SK-N-SH treated with all-trans-retinoic acid at 6 μM for 48 hours (cell line): ENCODE measurements at regions not wholly inside any gene's neighbourhood (a gene's known extent, or its start where the extent isn't known, plus 50 kb on each side); places are given as distances from the start of the nearest gene placed in this dataset.
A peak's percentile ranks its signal among the peaks of the same experiment; 100 is the strongest.

Experiments
- ATAC-seq: fragments of 200-7000 bp; cut with Tn5 transposase; 3 replicates; pipeline ENCODE4 v1.9.1; 2020; ENCODE audit warnings: mild to moderate bottlenecking, moderate library complexity
- ARNTL ChIP-seq: fragments of 450-650 bp; formaldehyde crosslinking; IDR thresholded peaks from 2 replicates; pipeline ENCODE4 v1.5.0; 2020; ENCODE audit warnings: low read depth, mild to moderate bottlenecking, moderate library complexity, borderline replicate concordance
- BACH2 ChIP-seq: fragments of 250-450 bp; sonication (Bioruptor Pico); IDR thresholded peaks from 2 replicates; pipeline ENCODE4 v1.9.0; 2021; ENCODE audit warnings: mild to moderate bottlenecking, borderline replicate concordance
- CSDC2 ChIP-seq: fragments of 250-450 bp; sonication (Bioruptor Pico); IDR thresholded peaks from 2 replicates; pipeline ENCODE4 v1.5.0; 2020; ENCODE audit warnings: mild to moderate bottlenecking, moderate library complexity
- ESRRG ChIP-seq: fragments of 250-450 bp; sonication (Bioruptor Pico); IDR thresholded peaks from 2 replicates; pipeline ENCODE4 v1.6.1; 2021; ENCODE audit warnings: mild to moderate bottlenecking
- GLIS3 ChIP-seq: fragments of 250-450 bp; sonication (Bioruptor Pico); IDR thresholded peaks from 2 replicates; pipeline ENCODE4 v1.5.0; 2020; ENCODE audit warnings: mild to moderate bottlenecking, moderate library complexity
- ISL1 ChIP-seq: fragments of 250-450 bp; sonication (Bioruptor Pico); IDR thresholded peaks from 2 replicates; pipeline ENCODE4 v2.1.2; 2022; ENCODE audit warnings: mild to moderate bottlenecking, moderate library complexity
- PPARA ChIP-seq: fragments of 250-450 bp; sonication (Bioruptor Pico); IDR thresholded peaks from 2 replicates; pipeline ENCODE4 v1.5.0; 2020; ENCODE audit warnings: mild to moderate bottlenecking, borderline replicate concordance
- RARB ChIP-seq: fragments of 250-450 bp; sonication (Bioruptor Pico); IDR thresholded peaks from 2 replicates; pipeline ENCODE4 v1.8.0; 2021; ENCODE audit warnings: mild to moderate bottlenecking, moderate library complexity
- SNAI2 ChIP-seq: fragments of 250-450 bp; sonication (Bioruptor Pico); IDR thresholded peaks from 2 replicates; pipeline ENCODE4 v1.5.0; 2020; ENCODE audit warnings: mild to moderate bottlenecking, moderate library complexity
- TOX ChIP-seq: fragments of 250-450 bp; sonication (Bioruptor Pico); IDR thresholded peaks from 2 replicates; pipeline ENCODE4 v1.8.0; 2021; ENCODE audit warnings: mild to moderate bottlenecking, moderate library complexity, borderline replicate concordance
- ZC3H10 ChIP-seq: fragments of 250-450 bp; sonication (Bioruptor Pico); IDR thresholded peaks from 2 replicates; pipeline ENCODE4 v1.5.1; 2021; ENCODE audit warnings: mild to moderate bottlenecking, moderate library complexity
- ZFP3 ChIP-seq: fragments of 250-450 bp; sonication (Bioruptor Pico); IDR thresholded peaks from 2 replicates; pipeline ENCODE4 v1.5.0; 2020; ENCODE audit warnings: mild to moderate bottlenecking, moderate library complexity
- ZFP30 ChIP-seq: fragments of 450-650 bp; formaldehyde crosslinking; IDR thresholded peaks from 2 replicates; pipeline ENCODE4 v1.5.0; 2022; ENCODE audit warnings: mild to moderate bottlenecking, moderate library complexity
- ZNF565 ChIP-seq: fragments of 450-650 bp; formaldehyde crosslinking; conservative IDR thresholded peaks from 2 replicates; pipeline ENCODE4 v1.5.0; 2020; ENCODE audit warnings: low read depth, mild to moderate bottlenecking, moderate library complexity
- ZNF70 ChIP-seq: fragments of 450-650 bp; formaldehyde crosslinking; IDR thresholded peaks from 2 replicates; pipeline ENCODE4 v1.5.0; 2020; ENCODE audit warnings: mild to moderate bottlenecking, moderate library complexity
- ZNF8 ChIP-seq: fragments of 450-650 bp; formaldehyde crosslinking; IDR thresholded peaks from 2 replicates; pipeline ENCODE4 v1.5.0; 2020; ENCODE audit warnings: mild to moderate bottlenecking, moderate library complexity
- TF ChIP-seq, protein P1 (sequence below): fragments of 250-450 bp; sonication (Bioruptor Pico); IDR thresholded peaks from 2 replicates; pipeline ENCODE4 v1.5.0; 2020; ENCODE audit warnings: mild to moderate bottlenecking, moderate library complexity
- TF ChIP-seq, protein P2 (sequence below): fragments of 250-450 bp; sonication (Bioruptor Pico); IDR thresholded peaks from 2 replicates; pipeline ENCODE4 v1.8.0; 2020; ENCODE audit warnings: mild to moderate bottlenecking, moderate library complexity, borderline replicate concordance
- TF ChIP-seq, protein P3 (sequence below): fragments of 250-450 bp; sonication (Bioruptor Pico); IDR thresholded peaks from 2 replicates; pipeline ENCODE4 v1.5.1; 2020; ENCODE audit warnings: low read depth, mild to moderate bottlenecking, moderate library complexity
- TF ChIP-seq, protein P4 (sequence below): fragments of 250-450 bp; sonication (Bioruptor Pico); IDR thresholded peaks from 2 replicates; pipeline ENCODE4 v1.5.1; 2021; ENCODE audit warnings: mild to moderate bottlenecking, moderate library complexity

DNA sequence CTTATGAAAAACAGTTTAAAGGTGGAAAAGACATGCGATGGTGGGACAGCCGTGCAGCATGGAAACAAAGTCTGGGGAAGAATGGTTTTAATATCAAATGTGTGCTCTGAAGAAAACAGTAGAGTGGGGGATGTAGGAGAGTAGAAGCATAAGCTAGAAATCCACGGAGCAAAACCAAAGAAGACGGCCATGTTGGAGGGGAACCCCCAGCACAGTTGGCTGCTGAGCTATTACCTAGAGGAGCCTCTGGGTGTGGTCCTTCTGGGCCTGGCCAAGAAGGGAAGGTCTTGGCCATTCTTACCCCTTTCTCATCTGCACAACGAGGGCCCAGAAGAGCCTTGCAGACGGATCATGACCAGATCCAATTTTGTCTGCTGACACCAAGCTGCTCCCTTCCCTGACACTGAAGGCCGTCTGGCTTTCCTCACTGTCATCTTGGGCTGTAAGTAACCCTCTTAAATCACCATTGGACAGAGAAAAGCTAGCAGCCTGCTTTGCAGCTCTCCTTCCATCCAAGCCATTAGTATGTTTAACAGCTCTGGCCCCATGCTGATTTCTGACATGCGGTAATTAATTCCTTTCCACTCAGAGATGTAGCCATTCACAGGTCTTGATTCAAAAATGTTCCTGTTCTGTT, 189.5 kb downstream of the SEC61B start:
- peak; percentile 70; the same call in 1 of the 2 replicates for TF ChIP-seq TOX (CRISPR knock-in tag)
- TF ChIP-seq ZNF565 (CRISPR knock-in tag), result peak; percentile 99
- peak; percentile 55; the same call in 1 of the 2 replicates for TF ChIP-seq RARB (CRISPR knock-in tag)
- no peak for TF ChIP-seq ZFP3 (CRISPR knock-in tag)
- ATAC-seq, result peak; percentile 78

DNA sequence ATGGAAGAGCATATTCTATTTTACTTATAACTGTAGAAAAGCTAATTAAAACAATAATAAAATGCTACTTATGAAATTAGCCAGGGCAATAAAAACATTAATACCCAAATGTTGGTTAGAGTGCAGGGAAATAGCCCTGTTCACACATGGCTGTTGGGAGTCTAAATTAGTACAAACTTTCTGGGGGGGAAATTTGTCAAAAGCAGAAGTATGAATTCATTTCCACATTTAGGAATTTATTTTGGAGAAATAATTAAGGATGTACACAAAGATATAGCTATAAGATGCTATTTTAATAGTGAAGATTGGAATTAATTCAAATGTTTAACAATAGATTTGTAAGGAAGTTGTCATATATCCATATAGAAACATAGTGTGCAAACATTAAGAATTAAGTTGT, 190.5 kb downstream of the SEC61B start:
- no peak for TF ChIP-seq PPARA (CRISPR knock-in tag)
- TF ChIP-seq ZNF8, result no peak
- no peak for TF ChIP-seq ZFP3 (CRISPR knock-in tag)
- no peak for TF ChIP-seq ESRRG (CRISPR knock-in tag)
- TF ChIP-seq, protein P1, sequence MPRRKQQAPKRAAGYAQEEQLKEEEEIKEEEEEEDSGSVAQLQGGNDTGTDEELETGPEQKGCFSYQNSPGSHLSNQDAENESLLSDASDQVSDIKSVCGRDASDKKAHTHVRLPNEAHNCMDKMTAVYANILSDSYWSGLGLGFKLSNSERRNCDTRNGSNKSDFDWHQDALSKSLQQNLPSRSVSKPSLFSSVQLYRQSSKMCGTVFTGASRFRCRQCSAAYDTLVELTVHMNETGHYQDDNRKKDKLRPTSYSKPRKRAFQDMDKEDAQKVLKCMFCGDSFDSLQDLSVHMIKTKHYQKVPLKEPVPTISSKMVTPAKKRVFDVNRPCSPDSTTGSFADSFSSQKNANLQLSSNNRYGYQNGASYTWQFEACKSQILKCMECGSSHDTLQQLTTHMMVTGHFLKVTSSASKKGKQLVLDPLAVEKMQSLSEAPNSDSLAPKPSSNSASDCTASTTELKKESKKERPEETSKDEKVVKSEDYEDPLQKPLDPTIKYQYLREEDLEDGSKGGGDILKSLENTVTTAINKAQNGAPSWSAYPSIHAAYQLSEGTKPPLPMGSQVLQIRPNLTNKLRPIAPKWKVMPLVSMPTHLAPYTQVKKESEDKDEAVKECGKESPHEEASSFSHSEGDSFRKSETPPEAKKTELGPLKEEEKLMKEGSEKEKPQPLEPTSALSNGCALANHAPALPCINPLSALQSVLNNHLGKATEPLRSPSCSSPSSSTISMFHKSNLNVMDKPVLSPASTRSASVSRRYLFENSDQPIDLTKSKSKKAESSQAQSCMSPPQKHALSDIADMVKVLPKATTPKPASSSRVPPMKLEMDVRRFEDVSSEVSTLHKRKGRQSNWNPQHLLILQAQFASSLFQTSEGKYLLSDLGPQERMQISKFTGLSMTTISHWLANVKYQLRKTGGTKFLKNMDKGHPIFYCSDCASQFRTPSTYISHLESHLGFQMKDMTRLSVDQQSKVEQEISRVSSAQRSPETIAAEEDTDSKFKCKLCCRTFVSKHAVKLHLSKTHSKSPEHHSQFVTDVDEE, result no peak
- TF ChIP-seq ZNF70 (CRISPR knock-in tag), result no peak
- no peak for TF ChIP-seq BACH2 (CRISPR knock-in tag)
- TF ChIP-seq GLIS3 (CRISPR knock-in tag), result no peak
- no peak for TF ChIP-seq SNAI2 (CRISPR knock-in tag)
- TF ChIP-seq CSDC2 (CRISPR knock-in tag), result no peak
- TF ChIP-seq TOX (CRISPR knock-in tag), result no peak
- no peak for TF ChIP-seq ISL1
- no peak for ATAC-seq

DNA sequence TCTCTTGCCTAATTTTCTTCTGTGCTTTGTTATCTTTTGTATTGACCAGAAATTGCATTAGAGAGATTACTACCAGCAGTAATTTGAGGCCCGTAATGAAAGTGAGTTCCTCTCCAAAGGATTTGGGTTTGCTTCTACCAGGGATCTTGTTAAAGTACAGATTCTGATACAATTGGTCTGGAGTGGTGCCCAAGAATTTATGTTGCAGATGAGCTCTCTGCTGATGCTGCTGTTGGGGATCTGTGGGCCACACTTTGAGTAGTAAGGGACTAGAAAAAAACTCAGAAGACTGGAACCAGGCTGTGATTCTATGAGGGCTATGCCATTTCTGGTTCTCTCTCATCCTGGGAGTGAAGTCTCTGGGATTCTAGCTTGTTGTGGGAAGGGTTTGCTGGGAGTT, 192.2 kb downstream of the SEC61B start:
- ATAC-seq, result no peak
- TF ChIP-seq ESRRG (CRISPR knock-in tag), result no peak
- TF ChIP-seq ZNF565 (CRISPR knock-in tag), result no peak
- no peak for TF ChIP-seq CSDC2 (CRISPR knock-in tag)
- TF ChIP-seq, protein P2, sequence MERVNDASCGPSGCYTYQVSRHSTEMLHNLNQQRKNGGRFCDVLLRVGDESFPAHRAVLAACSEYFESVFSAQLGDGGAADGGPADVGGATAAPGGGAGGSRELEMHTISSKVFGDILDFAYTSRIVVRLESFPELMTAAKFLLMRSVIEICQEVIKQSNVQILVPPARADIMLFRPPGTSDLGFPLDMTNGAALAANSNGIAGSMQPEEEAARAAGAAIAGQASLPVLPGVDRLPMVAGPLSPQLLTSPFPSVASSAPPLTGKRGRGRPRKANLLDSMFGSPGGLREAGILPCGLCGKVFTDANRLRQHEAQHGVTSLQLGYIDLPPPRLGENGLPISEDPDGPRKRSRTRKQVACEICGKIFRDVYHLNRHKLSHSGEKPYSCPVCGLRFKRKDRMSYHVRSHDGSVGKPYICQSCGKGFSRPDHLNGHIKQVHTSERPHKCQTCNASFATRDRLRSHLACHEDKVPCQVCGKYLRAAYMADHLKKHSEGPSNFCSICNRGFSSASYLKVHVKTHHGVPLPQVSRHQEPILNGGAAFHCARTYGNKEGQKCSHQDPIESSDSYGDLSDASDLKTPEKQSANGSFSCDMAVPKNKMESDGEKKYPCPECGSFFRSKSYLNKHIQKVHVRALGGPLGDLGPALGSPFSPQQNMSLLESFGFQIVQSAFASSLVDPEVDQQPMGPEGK (CRISPR knock-in tag), result no peak
- TF ChIP-seq ZFP30 (CRISPR knock-in tag), result no peak
- no peak for TF ChIP-seq ISL1
- TF ChIP-seq ARNTL (CRISPR knock-in tag), result no peak
- no peak for TF ChIP-seq ZC3H10 (CRISPR knock-in tag)
- TF ChIP-seq, protein P3, sequence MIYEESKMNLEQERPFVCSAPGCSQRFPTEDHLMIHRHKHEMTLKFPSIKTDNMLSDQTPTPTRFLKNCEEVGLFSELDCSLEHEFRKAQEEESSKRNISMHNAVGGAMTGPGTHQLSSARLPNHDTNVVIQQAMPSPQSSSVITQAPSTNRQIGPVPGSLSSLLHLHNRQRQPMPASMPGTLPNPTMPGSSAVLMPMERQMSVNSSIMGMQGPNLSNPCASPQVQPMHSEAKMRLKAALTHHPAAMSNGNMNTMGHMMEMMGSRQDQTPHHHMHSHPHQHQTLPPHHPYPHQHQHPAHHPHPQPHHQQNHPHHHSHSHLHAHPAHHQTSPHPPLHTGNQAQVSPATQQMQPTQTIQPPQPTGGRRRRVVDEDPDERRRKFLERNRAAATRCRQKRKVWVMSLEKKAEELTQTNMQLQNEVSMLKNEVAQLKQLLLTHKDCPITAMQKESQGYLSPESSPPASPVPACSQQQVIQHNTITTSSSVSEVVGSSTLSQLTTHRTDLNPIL (CRISPR knock-in tag), result no peak
- TF ChIP-seq, protein P1, result no peak
- TF ChIP-seq TOX (CRISPR knock-in tag), result no peak

DNA sequence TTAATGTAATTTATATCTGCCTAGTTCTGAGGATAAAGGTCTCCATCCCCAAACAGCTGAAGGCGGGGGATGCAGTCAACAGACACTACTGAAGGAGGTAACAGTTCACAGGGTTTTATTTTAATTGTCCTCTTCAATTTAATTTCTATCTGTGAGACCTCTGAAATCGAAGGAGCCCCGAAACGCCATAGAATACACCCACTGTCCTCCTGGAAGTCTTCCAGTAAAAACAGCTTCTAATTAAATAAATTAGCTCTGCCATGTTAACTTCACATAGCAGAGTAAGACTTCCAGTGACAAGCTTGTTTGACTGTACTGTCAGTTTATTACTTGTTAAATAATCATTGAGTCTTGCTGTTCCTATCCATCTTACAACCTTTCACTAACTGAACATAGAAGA, 193.5 kb downstream of the SEC61B start:
- ATAC-seq, result peak; percentile 18; the same call in 2 of the 3 replicates
- TF ChIP-seq, protein P3 (CRISPR knock-in tag), result no peak
- TF ChIP-seq TOX (CRISPR knock-in tag) (no peak), ISL1 (no peak), BACH2 (CRISPR knock-in tag) (no peak), PPARA (CRISPR knock-in tag) (no peak), ARNTL (CRISPR knock-in tag) (no peak), ESRRG (CRISPR knock-in tag) (no peak), ZNF565 (CRISPR knock-in tag) (no peak)
- TF ChIP-seq, protein P4, sequence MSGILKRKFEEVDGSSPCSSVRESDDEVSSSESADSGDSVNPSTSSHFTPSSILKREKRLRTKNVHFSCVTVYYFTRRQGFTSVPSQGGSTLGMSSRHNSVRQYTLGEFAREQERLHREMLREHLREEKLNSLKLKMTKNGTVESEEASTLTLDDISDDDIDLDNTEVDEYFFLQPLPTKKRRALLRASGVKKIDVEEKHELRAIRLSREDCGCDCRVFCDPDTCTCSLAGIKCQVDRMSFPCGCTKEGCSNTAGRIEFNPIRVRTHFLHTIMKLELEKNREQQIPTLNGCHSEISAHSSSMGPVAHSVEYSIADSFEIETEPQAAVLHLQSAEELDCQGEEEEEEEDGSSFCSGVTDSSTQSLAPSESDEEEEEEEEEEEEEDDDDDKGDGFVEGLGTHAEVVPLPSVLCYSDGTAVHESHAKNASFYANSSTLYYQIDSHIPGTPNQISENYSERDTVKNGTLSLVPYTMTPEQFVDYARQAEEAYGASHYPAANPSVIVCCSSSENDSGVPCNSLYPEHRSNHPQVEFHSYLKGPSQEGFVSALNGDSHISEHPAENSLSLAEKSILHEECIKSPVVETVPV (CRISPR knock-in tag), result no peak; the same call in 1 of the 2 replicates
- TF ChIP-seq, protein P2 (CRISPR knock-in tag), result no peak
